ELR (cell line): ENCODE measurements at regions not wholly inside any gene's neighbourhood (a gene's known extent, or its start where the extent isn't known, plus 50 kb on each side); places are given as distances from the start of the nearest gene placed in this dataset.
A peak's percentile ranks its signal among the peaks of the same experiment; 100 is the strongest.
"Not testable (repeated sequence)": the region's sequence is repeated elsewhere in the genome, so short reads cannot be mapped to it uniquely, and the experiment has no call there.

Source experiments
- DNase-seq: peaks from one replicate; pipeline ENCODE4 v3.0.0-alpha.2; 2015; ENCODE audit warnings: low read depth

DNA sequence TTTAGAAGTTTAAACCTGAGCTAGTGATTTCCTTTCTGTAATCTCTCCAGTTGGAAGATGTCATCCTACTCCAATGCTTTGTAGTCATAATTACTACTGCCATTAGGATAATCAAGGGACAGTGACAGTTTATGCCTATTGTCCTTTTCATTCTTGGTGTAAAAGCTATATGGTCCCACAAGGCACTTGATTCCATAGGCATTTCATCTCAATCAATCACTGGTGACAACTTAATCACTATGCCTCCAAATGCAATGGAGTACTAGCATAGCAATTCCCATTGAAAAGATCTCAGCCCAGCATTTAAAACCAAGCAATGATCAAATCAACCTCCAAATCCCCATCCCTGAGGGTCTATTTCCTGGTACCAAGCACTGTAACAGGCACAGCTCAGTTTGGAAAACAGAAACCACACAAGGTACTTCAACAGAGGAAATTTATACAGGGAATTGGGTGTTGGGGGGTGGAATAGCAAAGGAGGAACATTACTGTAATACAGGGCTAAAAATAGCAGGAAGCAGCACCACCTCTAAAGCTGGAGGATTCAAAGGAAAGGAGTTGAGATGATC is 51.0 kb downstream of the FHIP2A start:
- no peak for DNase-seq

DNA sequence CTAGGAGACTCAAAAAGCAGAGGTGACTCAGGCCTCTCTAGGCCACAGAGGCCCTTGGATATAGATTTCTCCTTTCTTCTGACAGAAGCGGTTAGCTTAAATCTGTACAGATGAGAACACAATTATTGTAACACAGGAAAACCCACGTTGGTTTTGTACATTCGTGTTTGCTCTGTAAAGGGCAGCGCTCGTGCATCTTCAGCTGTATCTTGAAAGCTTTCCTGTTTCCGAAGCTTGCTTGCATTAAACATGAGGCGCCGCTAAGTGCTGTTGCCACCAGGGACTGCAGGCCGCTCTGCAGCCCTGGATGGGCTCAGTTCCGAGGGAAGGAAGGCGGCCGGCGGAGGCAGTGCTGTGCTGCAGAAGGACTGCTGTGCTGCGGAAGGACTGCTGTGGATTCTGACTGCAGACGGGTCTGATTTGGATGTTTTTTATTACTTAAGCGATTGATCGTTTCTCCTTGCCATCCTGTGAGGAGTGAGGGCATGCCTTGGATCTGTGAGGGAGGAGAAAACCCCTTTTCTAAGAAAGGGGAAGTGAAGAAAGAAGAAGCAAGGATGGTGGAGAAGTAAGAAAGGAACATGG is 53.3 kb downstream of the FHIP2A start:
- no peak for DNase-seq

DNA sequence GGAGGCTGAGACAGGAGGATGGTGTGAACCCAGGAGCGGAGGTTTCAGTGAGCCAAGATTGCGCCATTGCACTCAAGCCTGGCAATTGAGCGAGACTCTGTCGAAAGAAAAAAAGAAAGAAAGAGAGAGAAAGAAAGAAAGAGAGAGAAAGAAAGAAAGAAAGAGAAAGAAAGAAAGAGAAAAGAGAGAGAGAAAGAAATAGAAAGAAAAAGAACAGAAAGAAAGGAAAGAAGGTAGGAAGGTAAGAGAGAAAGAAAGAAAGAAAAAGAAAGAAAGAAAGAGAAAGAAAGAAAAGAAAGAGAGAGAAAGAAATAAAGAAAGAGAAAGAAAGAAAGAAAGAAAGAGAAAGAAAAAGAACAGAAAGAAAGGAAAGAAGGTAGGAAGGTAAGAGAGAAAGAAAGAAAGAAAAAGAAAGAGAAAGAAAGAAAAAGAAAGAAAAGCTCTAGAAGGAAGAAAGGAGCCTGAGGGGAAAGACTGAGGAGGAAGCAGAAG is 54.1 kb downstream of the FHIP2A start:
- DNase-seq: not testable (repeated sequence)

DNA sequence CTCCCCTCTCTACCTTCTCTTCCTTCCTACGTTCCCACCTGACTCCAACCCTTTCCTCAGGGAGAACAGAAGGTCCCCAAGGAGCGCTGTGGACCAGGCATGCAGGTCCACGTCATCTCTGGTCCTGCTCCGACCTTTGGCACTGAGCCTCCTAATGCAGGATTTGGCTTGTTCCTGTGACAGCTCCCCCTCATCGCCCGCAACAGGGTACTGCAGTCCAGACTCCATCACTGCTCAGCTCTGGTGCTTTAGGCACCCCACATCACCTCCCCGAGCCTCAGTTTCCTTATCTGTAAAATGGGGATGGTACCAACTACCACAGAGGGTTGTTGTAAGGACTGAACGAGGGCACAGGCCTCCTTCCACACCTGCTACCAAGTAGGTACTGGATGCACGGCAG is 54.6 kb downstream of the FHIP2A start:
- DNase-seq: no peak

DNA sequence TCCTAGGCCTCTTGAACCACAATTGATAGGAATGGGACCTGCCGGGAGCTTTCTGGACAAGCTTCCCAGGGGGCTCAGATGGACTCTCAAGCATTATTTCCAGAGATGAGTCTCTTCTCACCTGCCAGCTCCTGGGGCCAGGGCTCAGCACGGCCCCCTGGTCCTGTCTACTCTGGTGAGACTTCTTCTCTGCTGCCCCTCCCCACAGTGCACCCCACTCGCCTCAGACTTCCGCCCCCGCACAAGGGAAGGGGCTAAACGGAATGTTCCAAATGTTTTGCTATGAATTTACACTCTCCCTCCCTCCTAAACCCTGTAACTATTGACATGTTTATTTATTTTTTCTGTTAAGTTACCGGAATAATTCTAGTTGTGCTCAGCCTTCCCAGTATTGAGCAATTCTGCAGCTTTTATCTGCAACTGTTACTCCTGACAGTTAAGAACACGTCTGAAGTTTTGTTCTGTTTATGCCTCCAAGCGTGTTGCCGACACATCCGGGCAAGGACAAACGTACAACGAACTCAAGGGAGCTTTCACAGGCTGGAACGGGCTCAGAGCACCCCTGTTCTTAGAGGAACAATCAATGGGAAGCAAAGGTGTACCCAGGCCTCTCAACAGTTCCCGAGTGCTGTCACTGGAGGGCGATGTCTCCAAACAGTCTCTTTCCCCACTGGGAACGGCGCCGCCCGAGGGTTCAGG is 55.2 kb downstream of the FHIP2A start:
- DNase-seq: peak; percentile 76

DNA sequence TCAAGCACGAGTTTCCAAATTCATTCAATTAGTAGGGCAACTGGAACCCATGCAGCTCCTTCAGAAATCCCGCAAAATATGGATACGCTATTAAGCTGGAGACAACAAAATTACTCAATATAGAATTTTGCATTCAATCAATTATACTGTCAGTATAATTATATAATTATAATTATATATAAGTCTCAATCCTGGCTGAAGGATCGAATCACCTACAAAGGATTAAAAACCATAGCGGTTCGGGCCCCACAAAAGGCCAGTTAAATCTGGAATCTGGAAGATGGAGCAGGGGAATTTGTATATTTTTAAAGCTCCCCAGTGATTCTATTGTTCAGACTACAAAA is 55.7 kb downstream of the FHIP2A start:
- no peak for DNase-seq

DNA sequence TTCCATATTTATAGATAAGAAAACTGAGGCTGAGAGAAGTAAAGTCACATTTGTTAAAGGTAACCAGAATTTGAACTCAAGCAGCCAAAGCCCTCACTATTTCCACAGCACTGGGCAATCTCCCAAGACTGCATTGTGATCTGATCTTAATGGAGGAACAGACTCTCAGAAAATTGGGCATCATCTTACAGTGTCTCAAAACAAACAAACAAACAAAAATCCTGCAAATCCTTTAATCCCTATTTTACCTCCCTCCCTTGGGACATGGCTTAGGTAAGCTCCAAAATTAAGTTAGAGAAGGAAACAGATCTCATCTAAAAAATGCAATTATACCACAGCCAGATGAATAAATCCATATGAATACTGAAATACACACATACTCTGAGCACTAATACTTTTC is 57.5 kb downstream of the FHIP2A start:
- DNase-seq: no peak

DNA sequence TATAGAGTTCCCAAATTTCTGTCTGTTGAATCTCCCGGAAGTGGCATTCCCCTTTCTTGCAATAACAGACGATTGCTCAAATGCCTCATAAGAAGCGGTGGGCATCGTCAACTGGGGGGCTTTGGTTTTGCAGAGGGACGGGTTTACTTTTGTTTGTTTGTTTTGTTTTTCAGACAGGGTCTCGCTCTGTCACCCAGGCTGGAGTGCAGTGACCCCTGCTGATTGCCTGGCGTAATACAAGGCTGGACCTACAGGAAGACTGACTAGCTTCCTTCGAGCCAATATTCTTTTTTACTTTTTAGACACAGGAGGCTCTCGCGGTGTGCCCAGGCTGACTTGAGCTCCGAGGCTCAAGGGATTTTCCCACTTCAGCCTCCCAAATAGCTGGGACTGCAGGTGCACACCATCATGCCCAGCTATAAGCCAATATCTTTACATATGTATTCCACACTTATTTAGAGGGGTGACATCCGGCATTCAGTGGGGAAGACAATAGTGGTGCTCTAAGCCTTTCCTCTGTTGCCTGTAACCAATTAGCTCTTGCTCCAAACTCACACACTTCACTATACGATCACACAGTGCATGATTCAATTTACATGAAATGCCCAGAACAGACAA is 58.1 kb downstream of the FHIP2A start:
- DNase-seq: peak; percentile 54

DNA sequence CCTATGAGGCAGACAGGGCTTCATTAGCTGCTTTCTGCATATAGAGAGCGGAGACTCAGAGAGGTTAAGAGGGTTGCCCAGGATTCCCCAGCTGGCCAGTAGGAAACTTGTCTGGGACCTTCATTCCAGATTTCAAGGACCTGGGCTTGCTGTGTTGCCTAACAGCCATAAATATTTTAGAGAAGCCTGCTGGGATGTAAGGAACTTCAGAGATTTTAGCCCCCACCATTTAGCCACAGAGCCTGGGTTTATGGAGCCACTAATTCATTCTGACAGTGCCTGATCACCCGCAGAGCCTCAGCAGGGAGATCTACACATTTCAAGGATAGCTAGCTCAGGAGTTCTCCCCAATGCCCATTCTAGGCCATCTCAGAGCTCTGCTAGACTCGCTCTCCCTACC is 56.6 kb upstream of the TRUB1 start:
- DNase-seq: no peak

DNA sequence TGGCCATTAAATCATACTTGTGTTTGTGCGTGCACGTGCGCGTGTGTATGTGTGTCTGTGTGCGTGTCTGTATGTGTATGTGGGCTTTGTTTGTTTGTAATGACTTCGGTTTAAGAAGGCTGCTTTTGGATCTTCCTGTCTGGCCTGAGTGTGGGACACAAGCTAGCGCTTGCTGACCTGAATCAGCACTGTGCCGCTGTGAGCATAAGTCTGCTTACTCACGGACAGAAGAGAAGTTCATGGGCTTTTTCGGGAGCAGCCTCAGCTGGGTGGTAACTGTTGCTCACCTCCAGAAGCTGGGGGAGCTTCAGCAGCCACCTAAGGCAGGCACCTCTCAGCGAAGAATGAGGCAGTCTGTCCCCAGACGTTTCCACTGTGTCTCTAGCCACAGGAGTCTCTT is 56.1 kb upstream of the TRUB1 start:
- no peak for DNase-seq

DNA sequence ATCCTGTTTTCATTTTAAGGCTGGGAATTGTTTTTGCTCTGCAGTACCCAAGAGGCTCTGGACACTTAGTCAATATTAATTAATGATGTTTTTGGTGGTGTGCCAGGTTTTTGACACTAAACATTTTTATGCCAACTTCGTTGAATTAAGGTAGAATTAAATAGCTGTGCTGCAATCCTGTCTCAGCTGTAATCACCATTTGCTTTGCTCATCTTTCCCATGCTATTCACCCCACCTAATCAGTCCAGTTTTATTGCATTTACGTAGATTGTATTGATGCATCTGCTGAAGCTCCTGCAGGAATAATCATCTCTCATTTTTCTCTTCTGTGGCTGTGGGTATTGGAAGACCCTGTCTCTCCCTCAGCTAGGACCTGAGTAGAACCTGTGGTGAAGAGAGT is 52.6 kb upstream of the TRUB1 start:
- no peak for DNase-seq
